ENCODE measurements at regions not wholly inside any gene's neighbourhood (a gene's known extent, or its start where the extent isn't known, plus 50 kb on each side); places are given as distances from the start of the nearest gene placed in this dataset.

DNA sequence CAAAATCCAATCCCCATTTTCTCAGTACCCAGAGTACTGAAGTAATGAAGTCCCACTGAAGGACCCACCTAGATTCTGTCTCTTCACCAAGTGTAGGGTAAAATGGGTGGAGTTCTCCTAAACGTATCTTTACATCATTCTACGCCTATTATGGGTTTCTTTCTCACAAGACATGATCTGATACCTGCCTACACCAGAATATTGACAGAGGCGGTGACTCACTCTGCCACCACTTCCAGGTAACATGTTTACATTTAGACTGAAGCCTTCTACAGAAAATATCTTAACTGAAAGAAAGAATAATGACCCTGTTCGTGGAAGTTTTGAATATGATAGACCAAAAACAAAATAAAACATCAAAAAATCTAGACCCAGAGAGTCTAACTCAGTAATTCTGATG lies 89.8 kb downstream of the BTG1 start:
- Histone ChIP-seq H3K9ac (ENCODE audit: low read depth in 1 of 2, low read length in 2 of 2) (no peak overlapping the region), H3K4me1 (ENCODE audit: control insufficient read depth in 4 of 4, insufficient read depth in 4 of 4, low read length in 3 of 4) (no peaks in the 10 kb centered on the region), H3K27ac (ENCODE audit: low read depth in 1 of 2, low read length in 2 of 2) (no peak overlapping the region), H3K36me3 (ENCODE audit: control insufficient read depth in 4 of 4, insufficient read depth in 3 of 4, low read depth in 1 of 4, low read length in 3 of 4) (no peaks in the 10 kb centered on the region), H3K27me3 (ENCODE audit: control insufficient read depth in 4 of 4, insufficient read depth in 4 of 4, low read length in 3 of 4) (no peaks in the 10 kb centered on the region), H3K9me3 (ENCODE audit: control insufficient read depth in 4 of 4, low read length in 3 of 4) (no peaks in the 10 kb centered on the region), H3K4me3 (ENCODE audit: low read depth in 1 of 3, low read length in 3 of 3) (no peak overlapping the region)
- no peak for DNase-seq (ENCODE audit: low spot score)
- WGBS, result 82% methylated on average over 4 of the region's 4 CpGs
- TF ChIP-seq FOXA2 (IDR thresholded peaks at IDR 0.05) (no peak), JUND (IDR thresholded peaks at IDR 0.05) (peak in 1 of 2 donors; percentile 13)

DNA sequence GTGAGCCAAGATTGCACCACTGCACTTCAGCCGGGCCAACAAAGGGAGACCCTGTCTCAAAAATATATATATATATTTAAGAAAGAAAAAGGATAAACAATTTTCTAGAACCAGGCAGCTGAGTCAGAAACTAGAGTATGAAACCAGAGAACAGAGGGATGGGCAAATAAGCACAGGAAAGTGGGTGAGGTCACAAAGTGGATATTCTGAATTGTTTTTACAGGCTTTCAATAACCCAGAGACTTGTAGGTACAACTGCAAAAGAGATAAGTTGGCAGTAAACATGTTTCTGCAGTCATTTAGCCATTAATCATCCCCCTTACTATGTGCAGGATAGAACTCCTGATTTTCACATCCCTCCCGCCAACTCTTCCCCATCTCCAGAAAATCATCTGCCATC lies 94.2 kb downstream of the BTG1 start:
- no peaks in the 10 kb centered on the region for H3K9me3 ChIP-seq (ENCODE audit: control insufficient read depth in 4 of 4, low read length in 3 of 4)
- no peak overlapping the region for H3K9ac ChIP-seq (ENCODE audit: low read depth in 1 of 2, low read length in 2 of 2)
- DNase-seq (ENCODE audit: low spot score), result no peak
- TF ChIP-seq YY1 (IDR thresholded peaks at IDR 0.05) (no peak), RXRA (IDR thresholded peaks at IDR 0.05) (no peak), JUND (IDR thresholded peaks at IDR 0.05) (no peak), FOXA1 (IDR thresholded peaks at IDR 0.05) (no peak), SP1 (IDR thresholded peaks at IDR 0.05) (no peak), FOXA2 (IDR thresholded peaks at IDR 0.05) (no peak)
- no peak overlapping the region for H3K27ac ChIP-seq (ENCODE audit: low read depth in 1 of 2, low read length in 2 of 2)
- H3K4me1 ChIP-seq (ENCODE audit: control insufficient read depth in 4 of 4, insufficient read depth in 4 of 4, low read length in 3 of 4), result no peaks in the 10 kb centered on the region
- no peaks in the 10 kb centered on the region for H3K36me3 ChIP-seq (ENCODE audit: control insufficient read depth in 4 of 4, insufficient read depth in 3 of 4, low read depth in 1 of 4, low read length in 3 of 4)
- no peak overlapping the region for H3K4me3 ChIP-seq (ENCODE audit: low read depth in 1 of 3, low read length in 3 of 3)
- 97% methylated on average over 2 of the region's 2 CpGs for WGBS
- H3K27me3 ChIP-seq (ENCODE audit: control insufficient read depth in 4 of 4, insufficient read depth in 4 of 4, low read length in 3 of 4), result no peaks in the 10 kb centered on the region

DNA sequence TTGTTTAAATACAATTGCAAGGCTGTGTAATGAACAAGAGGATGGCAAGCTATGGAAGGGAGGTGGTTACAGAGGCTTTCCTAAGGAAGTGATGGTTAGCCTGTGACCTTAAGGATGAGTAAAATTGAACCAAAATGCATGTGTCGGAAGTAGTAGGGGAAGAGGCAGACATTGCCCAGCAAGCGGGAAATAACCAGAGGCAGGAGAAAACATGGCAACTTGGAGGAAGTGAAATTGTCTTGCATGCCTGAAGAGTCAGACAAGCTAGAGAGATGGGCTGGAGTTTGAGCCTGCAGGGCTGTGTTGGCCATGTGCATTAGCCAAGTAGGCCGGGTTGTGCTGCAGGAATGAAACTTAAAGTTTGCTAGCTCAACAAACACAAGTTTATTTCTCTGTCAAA lies 96.2 kb downstream of the BTG1 start:
- Histone ChIP-seq H3K27ac (ENCODE audit: low read depth in 1 of 2, low read length in 2 of 2) (no peak overlapping the region), H3K4me3 (ENCODE audit: low read depth in 1 of 3, low read length in 3 of 3) (no peak overlapping the region), H3K9me3 (ENCODE audit: control insufficient read depth in 4 of 4, low read length in 3 of 4) (no peaks in the 10 kb centered on the region), H3K36me3 (ENCODE audit: control insufficient read depth in 4 of 4, insufficient read depth in 3 of 4, low read depth in 1 of 4, low read length in 3 of 4) (no peaks in the 10 kb centered on the region), H3K27me3 (ENCODE audit: control insufficient read depth in 4 of 4, insufficient read depth in 4 of 4, low read length in 3 of 4) (no peaks in the 10 kb centered on the region), H3K4me1 (ENCODE audit: control insufficient read depth in 4 of 4, insufficient read depth in 4 of 4, low read length in 3 of 4) (no peaks in the 10 kb centered on the region), H3K9ac (ENCODE audit: low read depth in 1 of 2, low read length in 2 of 2) (no peak overlapping the region)
- no peak for DNase-seq (ENCODE audit: low spot score)
- 85% methylated on average over 3 of the region's 3 CpGs for WGBS
- TF ChIP-seq EGR1 (IDR thresholded peaks at IDR 0.05; ENCODE audit: low read depth in 2 of 2) (no peak), NR2F2 (IDR thresholded peaks at IDR 0.05) (no peak), HNF4G (IDR thresholded peaks at IDR 0.05) (no peak), SP1 (IDR thresholded peaks at IDR 0.05) (no peak), TAF1 (conservative IDR thresholded peaks at IDR 0.05) (no peak), JUND (IDR thresholded peaks at IDR 0.05) (no peak), GABPA (IDR thresholded peaks at IDR 0.05 in 1 of 2, conservative IDR thresholded peaks at IDR 0.05 in 1 of 2) (no peak), HNF4A (conservative IDR thresholded peaks at IDR 0.05) (no peak)
- TF ChIP-seq, protein P1, sequence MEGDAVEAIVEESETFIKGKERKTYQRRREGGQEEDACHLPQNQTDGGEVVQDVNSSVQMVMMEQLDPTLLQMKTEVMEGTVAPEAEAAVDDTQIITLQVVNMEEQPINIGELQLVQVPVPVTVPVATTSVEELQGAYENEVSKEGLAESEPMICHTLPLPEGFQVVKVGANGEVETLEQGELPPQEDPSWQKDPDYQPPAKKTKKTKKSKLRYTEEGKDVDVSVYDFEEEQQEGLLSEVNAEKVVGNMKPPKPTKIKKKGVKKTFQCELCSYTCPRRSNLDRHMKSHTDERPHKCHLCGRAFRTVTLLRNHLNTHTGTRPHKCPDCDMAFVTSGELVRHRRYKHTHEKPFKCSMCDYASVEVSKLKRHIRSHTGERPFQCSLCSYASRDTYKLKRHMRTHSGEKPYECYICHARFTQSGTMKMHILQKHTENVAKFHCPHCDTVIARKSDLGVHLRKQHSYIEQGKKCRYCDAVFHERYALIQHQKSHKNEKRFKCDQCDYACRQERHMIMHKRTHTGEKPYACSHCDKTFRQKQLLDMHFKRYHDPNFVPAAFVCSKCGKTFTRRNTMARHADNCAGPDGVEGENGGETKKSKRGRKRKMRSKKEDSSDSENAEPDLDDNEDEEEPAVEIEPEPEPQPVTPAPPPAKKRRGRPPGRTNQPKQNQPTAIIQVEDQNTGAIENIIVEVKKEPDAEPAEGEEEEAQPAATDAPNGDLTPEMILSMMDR (IDR thresholded peaks at IDR 0.05; ENCODE audit: low read depth, low read length, missing input control), result no peak
- TF ChIP-seq, protein P2, sequence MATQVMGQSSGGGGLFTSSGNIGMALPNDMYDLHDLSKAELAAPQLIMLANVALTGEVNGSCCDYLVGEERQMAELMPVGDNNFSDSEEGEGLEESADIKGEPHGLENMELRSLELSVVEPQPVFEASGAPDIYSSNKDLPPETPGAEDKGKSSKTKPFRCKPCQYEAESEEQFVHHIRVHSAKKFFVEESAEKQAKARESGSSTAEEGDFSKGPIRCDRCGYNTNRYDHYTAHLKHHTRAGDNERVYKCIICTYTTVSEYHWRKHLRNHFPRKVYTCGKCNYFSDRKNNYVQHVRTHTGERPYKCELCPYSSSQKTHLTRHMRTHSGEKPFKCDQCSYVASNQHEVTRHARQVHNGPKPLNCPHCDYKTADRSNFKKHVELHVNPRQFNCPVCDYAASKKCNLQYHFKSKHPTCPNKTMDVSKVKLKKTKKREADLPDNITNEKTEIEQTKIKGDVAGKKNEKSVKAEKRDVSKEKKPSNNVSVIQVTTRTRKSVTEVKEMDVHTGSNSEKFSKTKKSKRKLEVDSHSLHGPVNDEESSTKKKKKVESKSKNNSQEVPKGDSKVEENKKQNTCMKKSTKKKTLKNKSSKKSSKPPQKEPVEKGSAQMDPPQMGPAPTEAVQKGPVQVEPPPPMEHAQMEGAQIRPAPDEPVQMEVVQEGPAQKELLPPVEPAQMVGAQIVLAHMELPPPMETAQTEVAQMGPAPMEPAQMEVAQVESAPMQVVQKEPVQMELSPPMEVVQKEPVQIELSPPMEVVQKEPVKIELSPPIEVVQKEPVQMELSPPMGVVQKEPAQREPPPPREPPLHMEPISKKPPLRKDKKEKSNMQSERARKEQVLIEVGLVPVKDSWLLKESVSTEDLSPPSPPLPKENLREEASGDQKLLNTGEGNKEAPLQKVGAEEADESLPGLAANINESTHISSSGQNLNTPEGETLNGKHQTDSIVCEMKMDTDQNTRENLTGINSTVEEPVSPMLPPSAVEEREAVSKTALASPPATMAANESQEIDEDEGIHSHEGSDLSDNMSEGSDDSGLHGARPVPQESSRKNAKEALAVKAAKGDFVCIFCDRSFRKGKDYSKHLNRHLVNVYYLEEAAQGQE (IDR thresholded peaks at IDR 0.05), result no peak
- TF ChIP-seq, protein P3, sequence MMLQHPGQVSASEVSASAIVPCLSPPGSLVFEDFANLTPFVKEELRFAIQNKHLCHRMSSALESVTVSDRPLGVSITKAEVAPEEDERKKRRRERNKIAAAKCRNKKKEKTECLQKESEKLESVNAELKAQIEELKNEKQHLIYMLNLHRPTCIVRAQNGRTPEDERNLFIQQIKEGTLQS (IDR thresholded peaks at IDR 0.05), result no peak
- TF ChIP-seq, protein P4, sequence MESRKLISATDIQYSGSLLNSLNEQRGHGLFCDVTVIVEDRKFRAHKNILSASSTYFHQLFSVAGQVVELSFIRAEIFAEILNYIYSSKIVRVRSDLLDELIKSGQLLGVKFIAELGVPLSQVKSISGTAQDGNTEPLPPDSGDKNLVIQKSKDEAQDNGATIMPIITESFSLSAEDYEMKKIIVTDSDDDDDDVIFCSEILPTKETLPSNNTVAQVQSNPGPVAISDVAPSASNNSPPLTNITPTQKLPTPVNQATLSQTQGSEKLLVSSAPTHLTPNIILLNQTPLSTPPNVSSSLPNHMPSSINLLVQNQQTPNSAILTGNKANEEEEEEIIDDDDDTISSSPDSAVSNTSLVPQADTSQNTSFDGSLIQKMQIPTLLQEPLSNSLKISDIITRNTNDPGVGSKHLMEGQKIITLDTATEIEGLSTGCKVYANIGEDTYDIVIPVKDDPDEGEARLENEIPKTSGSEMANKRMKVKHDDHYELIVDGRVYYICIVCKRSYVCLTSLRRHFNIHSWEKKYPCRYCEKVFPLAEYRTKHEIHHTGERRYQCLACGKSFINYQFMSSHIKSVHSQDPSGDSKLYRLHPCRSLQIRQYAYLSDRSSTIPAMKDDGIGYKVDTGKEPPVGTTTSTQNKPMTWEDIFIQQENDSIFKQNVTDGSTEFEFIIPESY (IDR thresholded peaks at IDR 0.05), result no peak

Data from liver (tissue), 8 donors.